ENCODE measurements at regions not wholly inside any gene's neighbourhood (a gene's known extent, or its start where the extent isn't known, plus 50 kb on each side); places are given as distances from the start of the nearest gene placed in this dataset.
"Not testable (repeated sequence)": the region's sequence is repeated elsewhere in the genome, so short reads cannot be mapped to it uniquely, and the experiment has no call there.

DNA sequence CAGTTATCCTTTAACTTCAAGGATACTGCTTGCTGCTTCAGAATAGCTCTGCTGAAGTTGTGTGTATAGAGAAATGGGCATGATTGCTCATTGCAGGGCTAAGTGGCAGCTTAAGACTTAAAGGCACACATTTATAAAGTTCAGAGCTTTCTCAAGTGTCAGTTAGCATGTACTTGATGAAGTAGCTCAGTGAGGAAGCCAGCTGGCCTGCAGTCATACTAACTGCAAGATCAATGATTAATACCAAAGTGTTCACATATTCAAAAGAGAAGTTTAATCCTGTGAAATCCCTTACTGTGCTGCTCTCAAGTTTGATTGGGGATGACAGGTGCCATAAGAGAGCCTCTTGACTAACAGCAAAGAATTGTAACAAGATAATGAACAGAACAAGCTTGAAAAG lies 483.4 kb upstream of the NUDT12 start:
- Histone ChIP-seq H3K4me1 (no peaks in the 10 kb centered on the region), H3K9me3 (peaks cover 0 to 7% (median 0%) of the 10 kb centered on the region in 4 donors), H3K27ac (no peak overlapping the region), H3K4me3 (no peak overlapping the region), H3K36me3 (no peaks in the 10 kb centered on the region), H3K27me3 (no peaks in the 10 kb centered on the region)
- TF ChIP-seq, protein P1, sequence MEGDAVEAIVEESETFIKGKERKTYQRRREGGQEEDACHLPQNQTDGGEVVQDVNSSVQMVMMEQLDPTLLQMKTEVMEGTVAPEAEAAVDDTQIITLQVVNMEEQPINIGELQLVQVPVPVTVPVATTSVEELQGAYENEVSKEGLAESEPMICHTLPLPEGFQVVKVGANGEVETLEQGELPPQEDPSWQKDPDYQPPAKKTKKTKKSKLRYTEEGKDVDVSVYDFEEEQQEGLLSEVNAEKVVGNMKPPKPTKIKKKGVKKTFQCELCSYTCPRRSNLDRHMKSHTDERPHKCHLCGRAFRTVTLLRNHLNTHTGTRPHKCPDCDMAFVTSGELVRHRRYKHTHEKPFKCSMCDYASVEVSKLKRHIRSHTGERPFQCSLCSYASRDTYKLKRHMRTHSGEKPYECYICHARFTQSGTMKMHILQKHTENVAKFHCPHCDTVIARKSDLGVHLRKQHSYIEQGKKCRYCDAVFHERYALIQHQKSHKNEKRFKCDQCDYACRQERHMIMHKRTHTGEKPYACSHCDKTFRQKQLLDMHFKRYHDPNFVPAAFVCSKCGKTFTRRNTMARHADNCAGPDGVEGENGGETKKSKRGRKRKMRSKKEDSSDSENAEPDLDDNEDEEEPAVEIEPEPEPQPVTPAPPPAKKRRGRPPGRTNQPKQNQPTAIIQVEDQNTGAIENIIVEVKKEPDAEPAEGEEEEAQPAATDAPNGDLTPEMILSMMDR (IDR thresholded peaks at IDR 0.05), result no peak
- TF ChIP-seq POLR2AphosphoS5 (IDR thresholded peaks at IDR 0.05) (no peak), POLR2A (IDR thresholded peaks at IDR 0.05) (no peak), EP300 (IDR thresholded peaks at IDR 0.05) (no peak)
- intact Hi-C loops (cut with DNase I; ENCODE audit: low total_unique reads), result no loop called here
- no peak for DNase-seq

DNA sequence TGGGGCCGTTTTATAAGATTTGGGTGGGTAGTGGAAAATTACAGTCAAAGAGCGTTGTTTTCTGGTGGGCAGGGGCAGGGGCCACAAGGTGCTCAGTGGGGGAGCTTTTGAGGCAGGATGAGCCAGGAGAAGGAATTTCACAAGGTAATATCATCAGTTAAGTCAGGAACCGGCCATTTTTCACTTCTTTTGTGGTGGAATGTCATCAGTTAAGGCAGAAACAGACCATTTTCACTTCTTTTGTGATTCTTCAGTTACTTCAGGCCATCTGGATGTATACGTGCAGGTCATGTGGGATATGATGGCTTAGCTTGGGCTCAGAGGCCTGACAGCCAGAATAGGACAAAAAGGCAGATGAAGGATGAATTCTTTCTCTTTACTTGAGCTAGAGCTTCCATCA lies 477.3 kb upstream of the NUDT12 start:
- H3K4me3 ChIP-seq; H3K36me3 ChIP-seq; H3K4me1 ChIP-seq; H3K9me3 ChIP-seq; H3K27ac ChIP-seq; H3K27me3 ChIP-seq; intact Hi-C loops (cut with DNase I; ENCODE audit: low total_unique reads); DNase-seq: not testable (repeated sequence)
- 55 to 72% (median 68%) methylated on average over 4 of the region's 4 CpGs for WGBS, 5 donors

DNA sequence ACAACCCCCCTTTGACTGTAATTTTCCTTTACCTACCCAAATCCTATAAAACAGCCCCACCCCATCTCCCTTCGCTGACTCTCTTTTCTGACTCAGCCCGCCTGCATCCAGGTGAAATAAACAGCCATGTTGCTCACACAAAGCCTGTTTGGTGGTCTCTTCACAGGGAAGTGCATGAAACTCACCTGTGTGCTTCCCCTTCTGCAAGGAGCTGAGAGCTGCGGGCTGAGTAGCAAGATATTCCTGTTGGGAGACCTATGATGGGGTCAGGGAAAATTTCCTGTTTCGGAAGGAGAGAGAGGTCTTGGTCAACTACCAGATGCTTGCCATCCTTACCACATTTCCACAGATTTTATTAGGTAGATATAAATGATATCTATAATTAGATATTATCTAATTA lies 474.5 kb upstream of the NUDT12 start:
- H3K4me3 ChIP-seq; H3K27me3 ChIP-seq; intact Hi-C loops (cut with DNase I; ENCODE audit: low total_unique reads); H3K36me3 ChIP-seq; H3K9me3 ChIP-seq; H3K27ac ChIP-seq; DNase-seq; H3K4me1 ChIP-seq: not testable (repeated sequence)
- WGBS, 5 donors, result 57 to 87% (median 77%) methylated on average over 4 of the region's 4 CpGs

DNA sequence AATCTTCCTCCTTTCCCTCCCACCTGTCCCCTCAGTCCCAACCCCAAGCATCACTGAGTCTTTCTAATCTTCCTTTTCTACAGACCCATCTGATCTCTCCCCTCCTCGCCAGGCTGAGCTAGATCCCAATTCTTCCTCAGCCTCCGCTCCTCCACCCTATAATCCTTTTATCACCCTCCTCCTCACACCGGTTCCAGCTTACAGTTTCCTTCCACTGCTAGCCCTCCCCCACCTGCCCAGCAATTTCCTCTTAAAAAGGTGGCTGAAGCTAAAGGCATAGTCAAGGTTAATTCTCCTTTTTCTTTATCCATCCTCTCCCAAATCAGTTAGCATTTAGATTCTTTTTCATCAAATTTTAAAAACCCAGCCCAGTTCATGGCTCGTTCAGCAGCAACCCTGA lies 470.6 kb upstream of the NUDT12 start:
- H3K36me3 ChIP-seq; intact Hi-C loops (cut with DNase I; ENCODE audit: low total_unique reads); H3K4me3 ChIP-seq; H3K4me1 ChIP-seq; H3K27ac ChIP-seq; H3K27me3 ChIP-seq; DNase-seq: not testable (repeated sequence)
- WGBS, 5 donors, result 54 to 69% (median 64%) methylated on average over 4 of the region's 4 CpGs
- peaks cover 4 to 39% (median 18%) of the 10 kb centered on the region in 4 donors for H3K9me3 ChIP-seq

DNA sequence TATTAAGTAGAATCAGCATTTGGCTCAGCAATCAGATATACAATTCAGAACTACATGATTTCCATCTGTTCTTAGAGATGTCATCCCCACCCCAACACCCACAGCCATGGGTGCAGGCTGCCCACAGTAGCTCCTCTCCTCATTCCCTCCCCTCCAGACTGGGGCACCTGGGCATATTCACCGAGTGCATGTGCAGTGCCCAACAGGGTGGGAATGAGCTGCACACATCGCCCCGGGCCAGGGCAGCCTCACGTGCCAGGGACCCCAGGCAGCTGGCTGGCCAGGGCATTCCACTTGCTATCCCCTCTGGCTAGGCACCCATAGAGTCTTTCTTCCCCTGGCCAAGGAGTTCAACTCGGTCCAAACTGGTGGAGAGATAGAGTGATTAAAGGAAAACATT lies 461.9 kb upstream of the NUDT12 start:
- H3K27me3 ChIP-seq, result no peaks in the 10 kb centered on the region
- TF ChIP-seq POLR2A (IDR thresholded peaks at IDR 0.05) (no peak), POLR2AphosphoS5 (IDR thresholded peaks at IDR 0.05) (no peak), EP300 (IDR thresholded peaks at IDR 0.05) (no peak)
- TF ChIP-seq, protein P1 (IDR thresholded peaks at IDR 0.05), result no peak
- no peaks in the 10 kb centered on the region for H3K4me1 ChIP-seq
- no peaks in the 10 kb centered on the region for H3K36me3 ChIP-seq
- 83 to 92% (median 86%) methylated on average over 5 of the region's 5 CpGs for WGBS, 5 donors
- peaks cover 6 to 44% (median 25%) of the 10 kb centered on the region in 4 donors for H3K9me3 ChIP-seq
- no peak for DNase-seq
- no peak overlapping the region for H3K27ac ChIP-seq
- no peak overlapping the region for H3K4me3 ChIP-seq
- intact Hi-C loops (cut with DNase I; ENCODE audit: low total_unique reads), result no loop called here

DNA sequence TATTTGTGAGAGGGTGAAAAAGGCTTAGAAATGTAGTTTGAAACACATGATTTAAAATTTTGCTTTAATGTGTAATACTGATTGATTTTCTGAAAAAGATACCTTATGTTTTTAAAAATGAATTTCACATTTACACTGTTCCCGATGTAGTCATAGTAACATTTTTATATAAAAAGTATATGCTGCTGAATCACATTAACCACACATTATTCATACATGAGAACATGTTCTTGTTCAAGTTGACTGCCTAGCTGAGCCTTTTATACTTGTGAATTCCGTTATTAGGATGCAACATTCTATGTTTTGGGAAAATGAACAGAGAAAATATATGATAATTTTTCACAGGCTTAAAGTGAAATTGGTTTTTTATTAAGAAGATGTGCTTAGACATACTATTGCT lies 461.1 kb upstream of the NUDT12 start:
- no peak overlapping the region for H3K4me3 ChIP-seq
- no peaks in the 10 kb centered on the region for H3K36me3 ChIP-seq
- peaks cover 6 to 43% (median 23%) of the 10 kb centered on the region in 4 donors for H3K9me3 ChIP-seq
- no peak for DNase-seq
- WGBS, 5 donors, result 78 to 85% (median 80%) methylated on average over 2 of the region's 2 CpGs
- no peak overlapping the region for H3K27ac ChIP-seq
- no peaks in the 10 kb centered on the region for H3K27me3 ChIP-seq
- H3K4me1 ChIP-seq, result no peaks in the 10 kb centered on the region
- TF ChIP-seq, protein P1 (IDR thresholded peaks at IDR 0.05), result no peak
- TF ChIP-seq EP300 (IDR thresholded peaks at IDR 0.05), result no peak
- no peak for TF ChIP-seq POLR2A (IDR thresholded peaks at IDR 0.05)
- no peak for TF ChIP-seq POLR2AphosphoS5 (IDR thresholded peaks at IDR 0.05)
- intact Hi-C loops (cut with DNase I; ENCODE audit: low total_unique reads), result no loop called here

All from stomach (tissue), 8 donors.